ENCODE measurements at regions not wholly inside any gene's neighbourhood (a gene's known extent, or its start where the extent isn't known, plus 50 kb on each side); places are given as distances from the start of the nearest gene placed in this dataset.
"Not testable (repeated sequence)": the region's sequence is repeated elsewhere in the genome, so short reads cannot be mapped to it uniquely, and the experiment has no call there.

DNA sequence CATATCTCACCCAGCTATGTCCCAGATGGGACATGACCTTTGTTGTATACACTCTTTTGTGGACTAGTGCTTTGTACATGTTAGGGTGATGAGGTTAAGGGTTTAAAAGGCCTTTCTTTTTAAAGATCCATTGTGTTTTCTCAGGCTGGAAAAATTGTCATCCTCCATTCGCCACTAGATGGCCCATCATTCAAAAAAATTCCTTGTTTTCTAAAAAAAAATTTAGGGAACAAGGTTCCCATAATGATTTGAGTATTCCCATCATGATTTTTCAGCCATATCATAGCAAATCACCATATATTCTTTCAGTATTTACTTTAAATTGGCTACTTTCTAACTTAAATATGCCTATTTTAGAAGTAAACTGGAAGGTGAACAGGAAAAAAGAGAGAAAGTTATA lies 91.9 kb upstream of the TMEM164 start:
- Histone ChIP-seq H3K27ac (ENCODE audit: low read length) (no peak overlapping the region), H3K9me3 (replicated peaks; ENCODE audit: control insufficient read depth, low read depth, low read length) (no peaks in the 10 kb centered on the region), H3K27me3 (ENCODE audit: control insufficient read depth, insufficient read depth, low read length) (peaks cover 9% of the 10 kb centered on the region), H3K36me3 (ENCODE audit: control insufficient read depth, insufficient read depth, low read length) (no peaks in the 10 kb centered on the region), H3K4me3 (ENCODE audit: low read length) (no peak overlapping the region), H3K4me1 (ENCODE audit: control insufficient read depth, insufficient read depth, low read length) (no peaks in the 10 kb centered on the region)
- no CpG with 5 or more reads among the region's 1 CpG for WGBS (ENCODE audit: insufficient coverage)
- peak; percentile 11 for DNase-seq

DNA sequence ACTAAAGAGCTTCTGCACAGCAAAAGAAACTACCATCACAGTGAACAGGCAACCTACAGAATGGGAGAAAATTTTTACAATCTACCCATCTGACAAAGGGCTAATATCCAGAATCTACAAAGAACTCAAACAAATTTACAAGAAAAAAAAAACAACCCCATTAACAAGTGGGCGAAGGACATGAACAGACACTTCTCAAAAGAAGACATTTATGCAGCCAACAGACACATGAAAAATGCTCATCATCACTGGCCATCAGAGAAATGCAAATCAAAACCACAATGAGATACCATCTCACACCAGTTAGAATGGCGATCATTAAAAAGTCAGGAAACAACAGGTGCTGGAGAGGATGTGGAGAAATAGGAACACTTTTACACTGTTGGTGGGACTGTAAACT lies 89.9 kb upstream of the TMEM164 start:
- H3K9me3 ChIP-seq (replicated peaks; ENCODE audit: control insufficient read depth, low read depth, low read length); H3K36me3 ChIP-seq (ENCODE audit: control insufficient read depth, insufficient read depth, low read length); H3K4me3 ChIP-seq (ENCODE audit: low read length); H3K27ac ChIP-seq (ENCODE audit: low read length); DNase-seq; H3K4me1 ChIP-seq (ENCODE audit: control insufficient read depth, insufficient read depth, low read length): not testable (repeated sequence)
- peaks cover 12% of the 10 kb centered on the region for H3K27me3 ChIP-seq (ENCODE audit: control insufficient read depth, insufficient read depth, low read length)
- WGBS (ENCODE audit: insufficient coverage), result no CpG with 5 or more reads among the region's 2 CpGs

DNA sequence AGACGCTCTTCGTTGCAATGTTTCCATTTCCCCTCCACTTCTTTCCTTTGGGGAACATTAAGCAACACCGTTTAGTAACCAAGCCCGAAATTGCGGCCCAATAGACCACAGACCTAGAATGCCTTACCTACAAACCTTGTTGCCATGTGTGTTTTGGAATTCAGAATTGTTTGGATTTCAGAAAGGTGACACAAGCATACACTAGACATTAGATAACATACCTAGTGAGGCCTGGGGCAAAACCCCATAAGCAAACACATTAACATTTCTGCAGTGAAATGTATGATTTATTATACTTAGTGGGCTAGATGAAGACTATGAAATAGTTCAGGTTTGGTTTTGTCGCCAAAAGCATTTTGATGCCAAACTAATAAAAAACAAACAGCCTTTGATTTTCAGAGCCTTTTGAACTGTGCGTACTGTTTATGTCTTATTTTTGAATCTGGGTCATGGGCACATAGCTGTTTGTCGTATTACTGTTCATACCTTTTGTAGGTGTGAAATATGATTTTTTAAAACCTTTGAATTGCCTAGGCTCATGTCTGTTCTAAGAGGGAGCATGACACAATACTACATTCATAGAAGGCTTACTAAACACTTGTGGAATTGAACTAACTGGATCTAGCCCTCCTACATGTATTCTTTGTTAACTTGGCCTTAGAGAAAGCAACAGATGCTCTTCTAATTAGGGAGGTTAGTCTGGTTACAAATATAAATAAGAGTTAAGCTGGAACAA lies 88.6 kb upstream of the TMEM164 start:
- no peak overlapping the region for H3K27ac ChIP-seq (ENCODE audit: low read length)
- WGBS (ENCODE audit: insufficient coverage), result no CpG with 5 or more reads among the region's 8 CpGs
- no peaks in the 10 kb centered on the region for H3K9me3 ChIP-seq (replicated peaks; ENCODE audit: control insufficient read depth, low read depth, low read length)
- DNase-seq, result no peak
- no peaks in the 10 kb centered on the region for H3K36me3 ChIP-seq (ENCODE audit: control insufficient read depth, insufficient read depth, low read length)
- H3K4me1 ChIP-seq (ENCODE audit: control insufficient read depth, insufficient read depth, low read length), result no peaks in the 10 kb centered on the region
- peaks cover 12% of the 10 kb centered on the region for H3K27me3 ChIP-seq (ENCODE audit: control insufficient read depth, insufficient read depth, low read length)
- H3K4me3 ChIP-seq (ENCODE audit: low read length), result no peak overlapping the region

DNA sequence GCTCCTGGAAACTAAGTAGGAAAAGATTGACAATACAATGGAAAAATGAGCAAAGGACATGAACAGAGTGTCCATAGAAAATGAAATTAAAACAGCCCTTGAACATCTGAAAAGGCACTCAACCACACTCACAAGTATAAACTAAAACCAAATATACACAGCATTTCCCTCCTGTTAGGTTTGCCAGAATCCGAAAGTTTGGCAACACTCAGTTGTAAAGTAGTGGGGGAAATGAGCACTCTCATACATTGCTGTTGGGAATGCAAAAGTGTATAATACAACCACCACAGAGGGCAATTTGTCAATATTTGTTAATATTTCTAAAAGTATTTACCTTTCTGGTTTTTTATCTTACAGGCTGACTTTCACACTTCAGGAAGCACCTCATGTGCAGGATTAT lies 84.2 kb upstream of the TMEM164 start:
- peaks cover 10% of the 10 kb centered on the region for H3K27me3 ChIP-seq (ENCODE audit: control insufficient read depth, insufficient read depth, low read length)
- H3K36me3 ChIP-seq (ENCODE audit: control insufficient read depth, insufficient read depth, low read length), result no peaks in the 10 kb centered on the region
- no peaks in the 10 kb centered on the region for H3K4me1 ChIP-seq (ENCODE audit: control insufficient read depth, insufficient read depth, low read length)
- H3K9me3 ChIP-seq (replicated peaks; ENCODE audit: control insufficient read depth, low read depth, low read length), result no peaks in the 10 kb centered on the region
- WGBS (ENCODE audit: insufficient coverage), result no CpG with 5 or more reads among the region's 1 CpG
- DNase-seq, result peak; percentile 50
- no peak overlapping the region for H3K4me3 ChIP-seq (ENCODE audit: low read length)
- no peak overlapping the region for H3K27ac ChIP-seq (ENCODE audit: low read length)

DNA sequence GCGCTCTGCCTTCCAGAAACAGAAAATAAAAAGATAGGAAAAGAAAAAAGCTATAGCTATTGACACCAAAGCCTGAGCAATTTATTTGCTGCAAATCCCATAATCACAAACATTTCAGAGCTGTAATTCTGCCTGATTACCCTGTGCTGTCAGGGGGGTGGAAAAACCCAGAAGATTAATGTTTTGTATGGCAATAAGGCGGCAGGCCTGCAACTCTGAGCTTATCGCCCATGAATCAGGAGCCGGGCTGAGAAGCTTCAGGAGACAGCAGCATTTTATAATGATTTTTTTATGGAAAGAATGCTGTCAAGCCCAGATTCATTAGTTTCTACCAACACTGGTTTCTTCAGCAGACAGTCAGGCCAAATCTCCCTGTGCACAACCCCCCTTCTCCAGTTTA lies 82.6 kb upstream of the TMEM164 start:
- Histone ChIP-seq H3K27me3 (ENCODE audit: control insufficient read depth, insufficient read depth, low read length) (peaks cover 9% of the 10 kb centered on the region), H3K4me1 (ENCODE audit: control insufficient read depth, insufficient read depth, low read length) (no peaks in the 10 kb centered on the region), H3K9me3 (replicated peaks; ENCODE audit: control insufficient read depth, low read depth, low read length) (no peaks in the 10 kb centered on the region), H3K27ac (ENCODE audit: low read length) (no peak overlapping the region), H3K36me3 (ENCODE audit: control insufficient read depth, insufficient read depth, low read length) (no peaks in the 10 kb centered on the region), H3K4me3 (ENCODE audit: low read length) (no peak overlapping the region)
- no CpG with 5 or more reads among the region's 4 CpGs for WGBS (ENCODE audit: insufficient coverage)
- no peak for DNase-seq

DNA sequence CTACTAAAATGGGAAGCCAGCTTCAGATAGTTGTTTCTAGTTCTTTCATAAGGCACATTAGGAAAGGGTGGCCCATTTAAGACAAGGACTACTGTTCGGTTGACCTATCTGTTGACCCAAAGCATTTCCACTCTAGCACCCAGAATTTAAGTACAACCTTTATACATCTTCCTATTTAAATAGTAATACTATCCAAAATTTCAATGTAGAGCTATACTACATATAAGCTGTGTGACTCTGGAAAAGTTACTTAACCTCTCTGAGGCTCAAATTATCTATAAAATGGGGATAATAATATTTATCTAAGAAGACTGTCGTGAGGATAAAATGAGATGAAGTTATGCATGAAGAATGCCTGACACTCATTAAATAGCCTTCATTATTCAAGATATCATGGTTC lies 82.0 kb upstream of the TMEM164 start:
- WGBS (ENCODE audit: insufficient coverage), result no CpG with 5 or more reads among the region's 2 CpGs
- Histone ChIP-seq H3K27ac (ENCODE audit: low read length) (no peak overlapping the region), H3K36me3 (ENCODE audit: control insufficient read depth, insufficient read depth, low read length) (no peaks in the 10 kb centered on the region), H3K4me1 (ENCODE audit: control insufficient read depth, insufficient read depth, low read length) (no peaks in the 10 kb centered on the region), H3K27me3 (ENCODE audit: control insufficient read depth, insufficient read depth, low read length) (peaks cover 9% of the 10 kb centered on the region), H3K4me3 (ENCODE audit: low read length) (no peak overlapping the region), H3K9me3 (replicated peaks; ENCODE audit: control insufficient read depth, low read depth, low read length) (no peaks in the 10 kb centered on the region)
- DNase-seq, result no peak

DNA sequence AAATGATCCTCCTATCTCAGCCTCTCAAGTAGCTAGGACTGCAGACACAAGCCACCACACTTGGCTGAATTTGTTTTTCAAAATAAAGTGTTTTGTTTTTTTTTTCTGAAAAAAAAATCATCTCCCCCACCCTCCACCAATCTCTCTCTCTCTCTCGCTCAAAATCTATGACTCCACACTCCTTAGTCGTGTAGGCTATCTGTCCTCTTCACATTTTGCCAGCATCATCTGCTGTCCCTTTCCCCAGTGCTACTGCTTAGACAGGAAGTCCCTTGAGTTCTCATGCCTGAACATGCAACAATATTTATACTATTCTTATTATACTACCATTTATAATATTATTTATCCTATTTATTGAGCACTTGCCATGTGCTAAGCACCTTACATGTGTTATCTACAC lies 80.7 kb upstream of the TMEM164 start:
- Histone ChIP-seq H3K9me3 (replicated peaks; ENCODE audit: control insufficient read depth, low read depth, low read length) (no peaks in the 10 kb centered on the region), H3K27me3 (ENCODE audit: control insufficient read depth, insufficient read depth, low read length) (peaks cover 13% of the 10 kb centered on the region), H3K27ac (ENCODE audit: low read length) (no peak overlapping the region), H3K4me1 (ENCODE audit: control insufficient read depth, insufficient read depth, low read length) (no peaks in the 10 kb centered on the region), H3K36me3 (ENCODE audit: control insufficient read depth, insufficient read depth, low read length) (no peaks in the 10 kb centered on the region), H3K4me3 (ENCODE audit: low read length) (no peak overlapping the region)
- DNase-seq, result no peak
- WGBS (ENCODE audit: insufficient coverage), result 59% methylated on average over 2 of the region's 2 CpGs

DNA sequence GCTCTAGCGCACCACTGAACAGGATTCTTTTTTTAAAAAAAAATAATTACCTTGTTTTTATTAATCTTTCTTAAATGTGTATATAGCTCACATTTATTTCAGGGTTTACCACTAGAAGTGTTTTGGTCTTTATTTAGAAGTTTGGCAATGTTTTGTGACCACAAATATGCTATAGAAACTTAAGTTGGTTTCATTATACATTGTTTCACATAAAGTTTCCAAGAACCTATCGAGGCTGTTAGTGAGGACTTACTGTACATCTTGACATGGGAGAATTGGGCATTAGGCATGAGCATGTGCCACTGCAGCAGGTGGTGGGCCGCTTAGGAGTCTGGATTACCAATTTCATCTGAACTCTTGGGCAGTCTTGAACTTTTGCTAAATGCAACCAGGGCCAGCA lies 77.9 kb upstream of the TMEM164 start:
- DNase-seq; H3K36me3 ChIP-seq (ENCODE audit: control insufficient read depth, insufficient read depth, low read length); H3K9me3 ChIP-seq (replicated peaks; ENCODE audit: control insufficient read depth, low read depth, low read length); H3K4me3 ChIP-seq (ENCODE audit: low read length); H3K27ac ChIP-seq (ENCODE audit: low read length); H3K4me1 ChIP-seq (ENCODE audit: control insufficient read depth, insufficient read depth, low read length): not testable (repeated sequence)
- H3K27me3 ChIP-seq (ENCODE audit: control insufficient read depth, insufficient read depth, low read length), result peaks cover 25% of the 10 kb centered on the region
- 45% methylated on average over 2 of the region's 3 CpGs for WGBS (ENCODE audit: insufficient coverage)

DNA sequence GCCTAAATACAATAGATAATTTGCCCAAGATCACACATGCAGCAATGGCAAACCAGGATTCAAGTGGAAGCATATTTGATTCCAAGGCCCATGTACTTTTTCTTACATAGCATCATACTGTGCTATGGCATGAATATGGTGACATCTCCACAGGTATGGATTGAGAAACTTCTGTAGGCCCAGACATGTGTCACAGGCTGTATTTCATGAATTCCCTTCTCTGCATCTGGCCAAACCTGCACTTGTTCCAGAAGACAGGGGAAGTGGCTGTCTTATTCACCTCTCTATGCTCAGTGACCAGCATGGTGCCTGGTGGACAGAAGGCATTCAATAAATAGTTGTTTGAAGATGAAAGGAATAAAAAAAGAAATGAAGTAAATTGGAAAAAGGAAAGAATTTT lies 77.3 kb upstream of the TMEM164 start:
- H3K36me3 ChIP-seq (ENCODE audit: control insufficient read depth, insufficient read depth, low read length), result no peaks in the 10 kb centered on the region
- H3K27ac ChIP-seq (ENCODE audit: low read length), result no peak overlapping the region
- peaks cover 24% of the 10 kb centered on the region for H3K27me3 ChIP-seq (ENCODE audit: control insufficient read depth, insufficient read depth, low read length)
- H3K4me3 ChIP-seq (ENCODE audit: low read length), result no peak overlapping the region
- H3K9me3 ChIP-seq (replicated peaks; ENCODE audit: control insufficient read depth, low read depth, low read length), result no peaks in the 10 kb centered on the region
- peaks cover 8% of the 10 kb centered on the region for H3K4me1 ChIP-seq (ENCODE audit: control insufficient read depth, insufficient read depth, low read length)
- DNase-seq, result no peak

DNA sequence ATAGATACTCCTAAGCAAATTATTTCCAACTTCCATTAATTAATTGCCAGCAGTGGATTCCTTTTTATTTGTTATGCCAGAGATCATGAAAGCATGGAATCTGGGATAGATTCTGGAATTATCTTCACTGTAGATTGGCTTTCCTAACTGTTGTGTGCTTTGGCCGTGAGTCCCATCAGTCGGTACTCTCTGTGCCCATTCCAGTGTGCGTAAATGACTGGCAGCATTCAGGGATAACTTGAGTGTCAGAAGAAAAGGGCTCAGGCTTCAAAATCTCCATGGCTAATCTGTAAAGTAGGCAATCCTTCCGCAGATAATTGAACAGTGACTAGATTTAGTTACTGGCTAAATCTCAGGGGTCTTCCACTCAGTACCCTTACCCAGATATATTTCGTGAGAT lies 76.8 kb upstream of the TMEM164 start:
- 97% methylated on average over 4 of the region's 5 CpGs for WGBS (ENCODE audit: insufficient coverage)
- Histone ChIP-seq H3K4me1 (ENCODE audit: control insufficient read depth, insufficient read depth, low read length) (peaks cover 8% of the 10 kb centered on the region), H3K27ac (ENCODE audit: low read length) (no peak overlapping the region), H3K27me3 (ENCODE audit: control insufficient read depth, insufficient read depth, low read length) (peaks cover 24% of the 10 kb centered on the region), H3K4me3 (ENCODE audit: low read length) (no peak overlapping the region), H3K36me3 (ENCODE audit: control insufficient read depth, insufficient read depth, low read length) (no peaks in the 10 kb centered on the region), H3K9me3 (replicated peaks; ENCODE audit: control insufficient read depth, low read depth, low read length) (no peaks in the 10 kb centered on the region)
- no peak for DNase-seq

Data from muscle of leg (tissue), 3 donors.